Endodermal cell (in vitro differentiated cells): ENCODE measurements at regions not wholly inside any gene's neighbourhood (a gene's known extent, or its start where the extent isn't known, plus 50 kb on each side); places are given as distances from the start of the nearest gene placed in this dataset.

Experiments used
- DNase-seq: peaks from one replicate; pipeline ENCODE4 v3.0.0-alpha.2; 2017
- H3K27ac ChIP-seq: 2 replicates; pipeline ENCODE4 v1.5.1; 2013; ENCODE audit warnings: mild to moderate bottlenecking, low read depth, low read length, moderate library complexity
- H3K27me3 ChIP-seq: 2 replicates; pipeline ENCODE4 v1.6.1; 2013; ENCODE audit warnings: mild to moderate bottlenecking, low read length, moderate library complexity; ENCODE audit not compliant: insufficient read depth, control insufficient read depth, poor library complexity, severe bottlenecking
- H3K36me3 ChIP-seq: 2 replicates; pipeline ENCODE4 v1.7.0; 2013; ENCODE audit warnings: mild to moderate bottlenecking, low read length, moderate library complexity; ENCODE audit not compliant: control insufficient read depth, insufficient read depth
- H3K4me1 ChIP-seq: one replicate; pipeline ENCODE4 v1.7.0; 2013; ENCODE audit warnings: low read length; ENCODE audit not compliant: control insufficient read depth, insufficient read depth
- H3K4me3 ChIP-seq: 2 replicates; pipeline ENCODE4 v1.5.1; 2013; ENCODE audit warnings: mild to moderate bottlenecking, low read length, moderate library complexity
- H3K9ac ChIP-seq: 2 replicates; pipeline ENCODE4 v1.6.1; 2013; ENCODE audit warnings: mild to moderate bottlenecking, low read length, moderate library complexity; ENCODE audit not compliant: poor library complexity, severe bottlenecking; ENCODE audit errors: extremely low read depth
- H3K9me3 ChIP-seq: 2 replicates; pipeline ENCODE4 v1.6.1; 2013; ENCODE audit warnings: mild to moderate bottlenecking, low read length, moderate library complexity; ENCODE audit not compliant: control insufficient read depth
- H3K27ac Mint-ChIP-seq: 2 replicates; pipeline ENCODE4 v1.8.0; 2020; ENCODE audit warnings: mixed read lengths
- H3K27me3 Mint-ChIP-seq: 2 replicates; pipeline ENCODE4 v1.8.0; 2021; ENCODE audit warnings: mild to moderate bottlenecking, mixed read lengths; ENCODE audit not compliant: insufficient read depth
- H3K36me3 Mint-ChIP-seq: 2 replicates; pipeline ENCODE4 v1.8.0; 2020; ENCODE audit warnings: low read depth, mixed read lengths
- H3K4me1 Mint-ChIP-seq: 2 replicates; pipeline ENCODE4 v1.8.0; 2020; ENCODE audit warnings: mixed read lengths
- H3K4me3 Mint-ChIP-seq: 2 replicates; pipeline ENCODE4 v1.8.0; 2020; ENCODE audit warnings: mild to moderate bottlenecking, moderate library complexity, mixed read lengths
- H3K9me3 Mint-ChIP-seq: 2 replicates; pipeline ENCODE4 v1.8.0; 2020; ENCODE audit warnings: mild to moderate bottlenecking, mixed read lengths
- CTCF ChIP-seq: fragments of 200-600 bp; sonication (generic); conservative IDR thresholded peaks from 2 replicates; pipeline ENCODE4 v1.5.0; 2021; ENCODE audit warnings: antibody characterized with exemption, mild to moderate bottlenecking
- WGBS, 2 experiments: methylation state at CpG; one replicate each; pipeline versions ENCODE4 v1.1.5 to v1.1.7; 2013; ENCODE audit warnings: missing lambda C conversion rate in 2 of 2, mixed read lengths in 1 of 2; ENCODE audit not compliant: insufficient coverage in 1 of 2, insufficient read length in 1 of 2; 5-methylcytosine and 5-hydroxymethylcytosine counted together

- WGBS, 2 experiments: 93 to 95% methylated on average over 2 of the region's 2 CpGs
- peaks cover 25% of the 10 kb centered on the region for H3K4me1 ChIP-seq
- Mint-ChIP-seq H3K4me1 (peaks cover 54% of the 10 kb centered on the region), H3K36me3 (no peaks in the 10 kb centered on the region), H3K9me3 (no peaks in the 10 kb centered on the region), H3K27ac (no peak overlapping the region), H3K27me3 (no peaks in the 10 kb centered on the region), H3K4me3 (no peak overlapping the region)
- H3K4me3 ChIP-seq: no peak overlapping the region
- H3K27me3 ChIP-seq: no peaks in the 10 kb centered on the region
- no peaks in the 10 kb centered on the region for H3K9me3 ChIP-seq
- H3K36me3 ChIP-seq: no peaks in the 10 kb centered on the region
- H3K27ac ChIP-seq: no peak overlapping the region
- no peak for DNase-seq
- peak; percentile 37 for TF ChIP-seq CTCF
- H3K9ac ChIP-seq: no peak overlapping the region
Measured at GRCh38 chr2:176679061-176679669, 409.9 kb downstream of the MTX2 start.

DNA sequence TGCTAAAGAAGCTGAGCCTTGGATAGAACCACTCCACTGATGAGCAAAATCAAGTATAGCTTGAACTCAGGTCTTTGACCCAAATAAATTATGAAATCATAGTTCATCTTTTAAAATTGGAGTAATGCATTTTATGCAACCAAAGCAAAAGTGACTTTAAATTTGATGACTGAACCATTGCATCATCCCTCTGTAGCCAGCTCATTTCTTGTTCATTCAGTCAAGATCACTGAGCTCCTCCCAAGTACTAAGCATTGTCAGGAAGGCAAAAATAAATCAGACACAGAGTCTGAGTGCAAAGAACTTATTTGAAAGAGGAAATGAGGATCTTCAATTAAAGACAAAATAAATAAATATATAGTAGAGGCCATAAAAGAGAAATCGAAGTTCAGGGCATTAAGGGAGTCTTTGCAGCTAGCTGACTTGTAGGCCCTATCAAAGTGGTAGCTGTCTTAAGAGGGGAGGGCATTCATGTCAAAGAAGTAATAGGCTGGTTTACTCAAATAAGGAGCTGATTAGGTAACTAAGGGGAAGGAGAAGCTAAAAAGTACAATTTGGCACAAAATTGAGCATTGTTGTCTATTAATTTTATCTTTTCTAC, 411.8 kb downstream of the MTX2 start:
- no peak overlapping the region for H3K9ac ChIP-seq
- no peak overlapping the region for H3K4me3 ChIP-seq
- peaks cover 25% of the 10 kb centered on the region for H3K4me1 ChIP-seq
- WGBS, 2 experiments: 89% methylated on average over 1 of the region's 1 CpG; no CpG with 5 or more reads in 1 of the 2 experiments
- no peak for TF ChIP-seq CTCF
- Mint-ChIP-seq H3K36me3 (no peaks in the 10 kb centered on the region), H3K4me3 (no peak overlapping the region), H3K27me3 (no peaks in the 10 kb centered on the region), H3K27ac (no peak overlapping the region), H3K9me3 (no peaks in the 10 kb centered on the region), H3K4me1 (peaks cover 40% of the 10 kb centered on the region)
- no peak for DNase-seq
- no peaks in the 10 kb centered on the region for H3K9me3 ChIP-seq
- H3K36me3 ChIP-seq: no peaks in the 10 kb centered on the region
- no peaks in the 10 kb centered on the region for H3K27me3 ChIP-seq
- H3K27ac ChIP-seq: no peak overlapping the region

DNA sequence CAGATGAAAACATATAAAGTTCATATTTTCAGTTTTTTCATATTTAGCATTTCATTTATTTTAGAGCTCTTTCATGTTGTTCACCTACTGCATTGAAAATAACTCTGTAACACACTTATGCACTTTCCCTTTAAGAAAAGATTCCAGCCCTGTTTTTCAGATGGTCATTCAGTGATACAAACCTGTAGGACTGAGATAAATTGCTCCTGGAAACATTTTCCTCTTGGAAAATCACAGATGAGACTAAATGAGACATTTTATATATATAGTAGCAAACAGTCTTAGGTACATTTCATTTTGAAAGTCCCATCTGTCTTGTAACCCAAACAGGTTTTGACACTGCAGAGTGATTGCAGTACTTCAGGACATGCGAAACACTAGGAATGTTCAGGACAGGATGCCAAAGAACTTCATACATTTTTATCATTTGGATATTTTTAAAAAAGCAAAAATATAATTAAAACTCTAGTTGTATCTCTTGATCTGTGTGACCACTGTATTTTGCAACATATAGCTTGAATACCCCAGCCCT, 412.4 kb downstream of the MTX2 start:
- H3K4me1 Mint-ChIP-seq: peaks cover 36% of the 10 kb centered on the region
- H3K4me3 Mint-ChIP-seq: no peak overlapping the region
- no peak overlapping the region for H3K27ac Mint-ChIP-seq
- no peaks in the 10 kb centered on the region for H3K27me3 Mint-ChIP-seq
- no peaks in the 10 kb centered on the region for H3K36me3 ChIP-seq
- no peaks in the 10 kb centered on the region for H3K9me3 Mint-ChIP-seq
- H3K36me3 Mint-ChIP-seq: no peaks in the 10 kb centered on the region
- no peak overlapping the region for H3K9ac ChIP-seq
- DNase-seq: no peak
- no peaks in the 10 kb centered on the region for H3K9me3 ChIP-seq
- no peak overlapping the region for H3K27ac ChIP-seq
- H3K4me3 ChIP-seq: no peak overlapping the region
- TF ChIP-seq CTCF: no peak
- peaks cover 22% of the 10 kb centered on the region for H3K4me1 ChIP-seq
- 84% methylated on average over 1 of the region's 1 CpG; no CpG with 5 or more reads in 1 of the 2 experiments for WGBS, 2 experiments
- H3K27me3 ChIP-seq: no peaks in the 10 kb centered on the region
